ENCODE measurements at regions not wholly inside any gene's neighbourhood (a gene's known extent, or its start where the extent isn't known, plus 50 kb on each side); places are given as distances from the start of the nearest gene placed in this dataset.
"Not testable (repeated sequence)": the region's sequence is repeated elsewhere in the genome, so short reads cannot be mapped to it uniquely, and the experiment has no call there.

- no peak for DNase-seq (ENCODE audit: low spot score)
Measured at GRCh38 chr5:17690473-17690872, 56.2 kb downstream of the TAF11L14 start.

- DNase-seq (ENCODE audit: low spot score) = no peak
Measured at GRCh38 chr5:17691762-17692161, 57.5 kb downstream of the TAF11L14 start.

- no peak for DNase-seq (ENCODE audit: low spot score)
Measured at GRCh38 chr5:17694371-17694770, 60.1 kb downstream of the TAF11L14 start.

GRCh38 chr5:17694914-17695313 is 60.7 kb downstream of the TAF11L14 start:
- no peak for DNase-seq (ENCODE audit: low spot score)

- no peak for DNase-seq (ENCODE audit: low spot score)
Measured at GRCh38 chr5:17696627-17697026, 62.4 kb downstream of the TAF11L14 start.

- no peak for DNase-seq (ENCODE audit: low spot score)
Measured at GRCh38 chr5:17697671-17698070, 63.4 kb downstream of the TAF11L14 start.

GRCh38 chr5:17709011-17709710 is 74.9 kb downstream of the TAF11L14 start:
- no peak for DNase-seq (ENCODE audit: low spot score)

GRCh38 chr5:17713301-17713700 is 79.0 kb downstream of the TAF11L14 start:
- no peak for DNase-seq (ENCODE audit: low spot score)

GRCh38 chr5:17714186-17714585 is 79.9 kb downstream of the TAF11L14 start:
- no peak for DNase-seq (ENCODE audit: low spot score)

- DNase-seq (ENCODE audit: low spot score) = no peak
Measured at GRCh38 chr5:17719592-17719991, 85.3 kb downstream of the TAF11L14 start.

- DNase-seq (ENCODE audit: low spot score) = no peak
Measured at GRCh38 chr5:17720071-17720470, 85.8 kb downstream of the TAF11L14 start.

GRCh38 chr5:17723876-17724275 is 89.6 kb downstream of the TAF11L14 start:
- no peak for DNase-seq (ENCODE audit: low spot score)

GRCh38 chr5:17727098-17727497 is 92.8 kb downstream of the TAF11L14 start:
- DNase-seq (ENCODE audit: low spot score) = no peak

- DNase-seq (ENCODE audit: low spot score) = no peak
Measured at GRCh38 chr5:17730421-17730820, 96.2 kb downstream of the TAF11L14 start.

GRCh38 chr5:17732351-17732923 is 98.2 kb downstream of the TAF11L14 start:
- no peak for DNase-seq (ENCODE audit: low spot score)

GRCh38 chr5:17734011-17734410 is 99.8 kb downstream of the TAF11L14 start:
- no peak for DNase-seq (ENCODE audit: low spot score)

- DNase-seq (ENCODE audit: low spot score) = no peak
Measured at GRCh38 chr5:17735761-17736160, 101.5 kb downstream of the TAF11L14 start.

- DNase-seq (ENCODE audit: low spot score) = no peak
Measured at GRCh38 chr5:17737092-17737491, 102.8 kb downstream of the TAF11L14 start.

- DNase-seq (ENCODE audit: low spot score) = no peak
Measured at GRCh38 chr5:17738446-17738845, 104.2 kb downstream of the TAF11L14 start.

GRCh38 chr5:17743580-17744435 is 109.5 kb downstream of the TAF11L14 start:
- DNase-seq (ENCODE audit: low spot score) = peak; percentile 40

- no peak for DNase-seq (ENCODE audit: low spot score)
Measured at GRCh38 chr5:17748201-17748600, 113.9 kb downstream of the TAF11L14 start.

GRCh38 chr5:17748941-17749340 is 114.7 kb downstream of the TAF11L14 start:
- DNase-seq (ENCODE audit: low spot score) = no peak

- DNase-seq (ENCODE audit: low spot score) = not testable (repeated sequence)
Measured at GRCh38 chr5:17755406-17755805, 121.1 kb downstream of the TAF11L14 start.
